ENCODE measurements at regions not wholly inside any gene's neighbourhood (a gene's known extent, or its start where the extent isn't known, plus 50 kb on each side); places are given as distances from the start of the nearest gene placed in this dataset.

GRCh38 chr5:8868283-8868682 lies 677.6 kb downstream of the SEMA5A start:
- TF ChIP-seq RAD21 (conservative IDR thresholded peaks at IDR 0.05) (no peak), CTCF (IDR thresholded peaks at IDR 0.05; ENCODE audit: poor library complexity, severe bottlenecking) (no peak), EZH2 (IDR thresholded peaks at IDR 0.05; ENCODE audit: borderline replicate concordance, insufficient read depth, low read length, poor library complexity, severe bottlenecking) (no peak), POLR2AphosphoS5 (IDR thresholded peaks at IDR 0.05) (no peak), TAF1 (IDR thresholded peaks at IDR 0.05; ENCODE audit: low read depth) (no peak)

All from neural cell (in vitro differentiated cells).